Smooth muscle cell (in vitro differentiated cells): ENCODE measurements at regions not wholly inside any gene's neighbourhood (a gene's known extent, or its start where the extent isn't known, plus 50 kb on each side); places are given as distances from the start of the nearest gene placed in this dataset.

ENCODE experiments used
- DNase-seq: peaks from one replicate; lab custom pipeline; 2025; ENCODE audit not compliant: unreplicated experiment; lab: John Stamatoyannopoulos, UW
- H2AFZ ChIP-seq: fragments of 200-600 bp; sonication (generic); 2 replicates; pipeline ENCODE4 v1.6.0; 2016; ENCODE audit warnings: antibody characterized with exemption, low read depth, mild to moderate bottlenecking
- H3F3A ChIP-seq: fragments of 200-600 bp; sonication (generic); 2 replicates; pipeline ENCODE4 v1.6.0; 2017; ENCODE audit warnings: antibody characterized with exemption, low read depth
- H3K27ac ChIP-seq: fragments of 200-600 bp; sonication (generic); 2 replicates; pipeline ENCODE4 v1.5.1; 2016; ENCODE audit warnings: low read depth, mild to moderate bottlenecking
- H3K27me3 ChIP-seq: fragments of 200-600 bp; sonication (generic); 2 replicates; pipeline ENCODE4 v1.6.1; 2016; ENCODE audit warnings: low read depth, mild to moderate bottlenecking
- H3K36me3 ChIP-seq: fragments of 200-600 bp; sonication (generic); 2 replicates; pipeline ENCODE4 v1.5.1; 2016; ENCODE audit warnings: low read depth
- H3K4me1 ChIP-seq: fragments of 200-600 bp; sonication (generic); 2 replicates; pipeline ENCODE4 v1.5.1; 2016; ENCODE audit warnings: low read depth
- H3K4me2 ChIP-seq: fragments of 200-600 bp; sonication (generic); 2 replicates; pipeline ENCODE4 v1.6.0; 2016; ENCODE audit warnings: mild to moderate bottlenecking
- H3K4me3 ChIP-seq: fragments of 200-600 bp; sonication (generic); 2 replicates; pipeline ENCODE4 v1.5.1; 2016; ENCODE audit warnings: mild to moderate bottlenecking
- H3K79me2 ChIP-seq: fragments of 200-600 bp; sonication (generic); 2 replicates; pipeline ENCODE4 v1.6.0; 2016; ENCODE audit warnings: low read depth, mild to moderate bottlenecking
- H3K9ac ChIP-seq: fragments of 200-600 bp; sonication (generic); 2 replicates; pipeline ENCODE4 v1.6.0; 2016; ENCODE audit warnings: low read depth
- H3K9me3 ChIP-seq: fragments of 200-600 bp; sonication (generic); replicated peaks from 2 replicates; pipeline ENCODE4 v1.5.1; 2016; ENCODE audit warnings: low read depth
- H4K20me1 ChIP-seq: fragments of 200-600 bp; sonication (generic); 2 replicates; pipeline ENCODE4 v1.6.0; 2016; ENCODE audit warnings: low read depth
- CTCF ChIP-seq: fragments of 200-600 bp; sonication (generic); IDR thresholded peaks from 2 replicates; pipeline ENCODE4 v1.5.1; 2017; ENCODE audit warnings: borderline replicate concordance, mild to moderate bottlenecking, antibody characterized with exemption; ENCODE audit not compliant: insufficient read depth, poor library complexity, severe bottlenecking
- WGBS: methylation state at CpG from one replicate; pipeline ENCODE4 v1.1.7; 2016; ENCODE audit warnings: low lambda C conversion rate; 5-methylcytosine and 5-hydroxymethylcytosine counted together

GRCh38 chr14:39626589-39627576 lies 194.7 kb upstream of the FBXO33 start:
- peaks cover 5% of the 10 kb centered on the region for H3F3A ChIP-seq
- no peak overlapping the region for H3K4me2 ChIP-seq
- H3K27me3 ChIP-seq: no peaks in the 10 kb centered on the region
- H3K27ac ChIP-seq: peak overlapping the region; percentile 70
- H4K20me1 ChIP-seq: no peaks in the 10 kb centered on the region
- no peak overlapping the region for H3K9ac ChIP-seq
- H3K4me3 ChIP-seq: no peak overlapping the region
- TF ChIP-seq CTCF: no peak
- H2AFZ ChIP-seq: no peak overlapping the region
- no peaks in the 10 kb centered on the region for H3K9me3 ChIP-seq
- DNase-seq: no peak
- peaks cover 8% of the 10 kb centered on the region for H3K4me1 ChIP-seq
- H3K36me3 ChIP-seq: no peaks in the 10 kb centered on the region
- no peaks in the 10 kb centered on the region for H3K79me2 ChIP-seq
- 95% methylated on average over 17 of the region's 17 CpGs for WGBS

GRCh38 chr14:39621678-39622077 lies 189.4 kb upstream of the FBXO33 start:
- Histone ChIP-seq H3K9me3 (no peaks in the 10 kb centered on the region), H3K36me3 (no peaks in the 10 kb centered on the region), H2AFZ (no peak overlapping the region), H3K9ac (no peak overlapping the region), H3K4me3 (no peak overlapping the region), H3K4me1 (no peaks in the 10 kb centered on the region), H3F3A (no peaks in the 10 kb centered on the region), H3K27me3 (no peaks in the 10 kb centered on the region), H4K20me1 (no peaks in the 10 kb centered on the region), H3K79me2 (no peaks in the 10 kb centered on the region), H3K27ac (no peak overlapping the region), H3K4me2 (no peak overlapping the region)
- TF ChIP-seq CTCF: no peak
- no peak for DNase-seq
- WGBS: 93% methylated on average over 1 of the region's 1 CpG

GRCh38 chr14:39621223-39621622 lies 189.0 kb upstream of the FBXO33 start:
- WGBS: 78% methylated on average over 2 of the region's 2 CpGs
- H3K36me3 ChIP-seq: no peaks in the 10 kb centered on the region
- no peaks in the 10 kb centered on the region for H3K27me3 ChIP-seq
- H3K79me2 ChIP-seq: no peaks in the 10 kb centered on the region
- no peaks in the 10 kb centered on the region for H3K9me3 ChIP-seq
- no peak overlapping the region for H3K4me3 ChIP-seq
- TF ChIP-seq CTCF: no peak
- no peak overlapping the region for H3K4me2 ChIP-seq
- no peaks in the 10 kb centered on the region for H3K4me1 ChIP-seq
- H3K9ac ChIP-seq: no peak overlapping the region
- no peak overlapping the region for H3K27ac ChIP-seq
- H4K20me1 ChIP-seq: no peaks in the 10 kb centered on the region
- H2AFZ ChIP-seq: no peak overlapping the region
- no peaks in the 10 kb centered on the region for H3F3A ChIP-seq
- DNase-seq: no peak

GRCh38 chr14:39617537-39617936 lies 185.3 kb upstream of the FBXO33 start:
- no peak overlapping the region for H2AFZ ChIP-seq
- H3K9ac ChIP-seq: no peak overlapping the region
- H3K27ac ChIP-seq: no peak overlapping the region
- 88% methylated on average over 1 of the region's 1 CpG for WGBS
- no peaks in the 10 kb centered on the region for H3K36me3 ChIP-seq
- no peaks in the 10 kb centered on the region for H3K9me3 ChIP-seq
- H3K4me1 ChIP-seq: no peaks in the 10 kb centered on the region
- H4K20me1 ChIP-seq: no peaks in the 10 kb centered on the region
- no peaks in the 10 kb centered on the region for H3K79me2 ChIP-seq
- H3K4me3 ChIP-seq: no peak overlapping the region
- no peaks in the 10 kb centered on the region for H3F3A ChIP-seq
- H3K27me3 ChIP-seq: no peaks in the 10 kb centered on the region
- no peak for TF ChIP-seq CTCF
- no peak overlapping the region for H3K4me2 ChIP-seq
- DNase-seq: no peak
